Glomerular endothelial cell (primary cell): ENCODE measurements at regions not wholly inside any gene's neighbourhood (a gene's known extent, or its start where the extent isn't known, plus 50 kb on each side); places are given as distances from the start of the nearest gene placed in this dataset.

Experiments used
- DNase-seq: peaks from one replicate; pipeline ENCODE4 v3.0.0-alpha.2; 2011; ENCODE audit warnings: low read depth, low spot score; ENCODE audit errors: extremely low read depth

- DNase-seq: no peak
These were observed 94.4 kb upstream of the PRDM1 start for GRCh38 chr6:105991561-105992314.

DNA sequence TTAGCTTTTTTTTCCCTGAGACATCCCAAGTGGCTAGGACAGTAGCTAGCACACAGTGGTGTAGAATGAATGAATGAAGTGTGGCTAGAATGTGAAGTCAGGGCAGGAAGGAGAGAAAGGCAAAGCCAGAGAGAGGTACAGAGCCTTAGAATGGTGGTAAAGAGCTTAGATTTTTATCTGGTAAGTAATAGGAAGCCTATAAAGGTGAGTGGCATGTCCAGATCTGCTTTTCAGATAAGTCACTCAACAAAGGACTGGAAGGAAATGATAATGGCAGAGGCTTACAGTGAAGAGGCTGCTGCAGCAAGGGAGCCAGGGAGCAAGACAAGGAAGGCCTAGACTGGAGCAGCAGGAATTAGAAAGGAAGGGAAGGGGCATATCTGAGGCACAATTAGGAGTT is 96.0 kb upstream of the PRDM1 start:
- no peak for DNase-seq

- no peak for DNase-seq
These were observed 97.1 kb upstream of the PRDM1 start for GRCh38 chr6:105988812-105989577.

GRCh38 chr6:105988321-105988720 is 97.8 kb upstream of the PRDM1 start:
- no peak for DNase-seq

GRCh38 chr6:105987516-105987915 is 98.6 kb upstream of the PRDM1 start:
- no peak for DNase-seq

DNA sequence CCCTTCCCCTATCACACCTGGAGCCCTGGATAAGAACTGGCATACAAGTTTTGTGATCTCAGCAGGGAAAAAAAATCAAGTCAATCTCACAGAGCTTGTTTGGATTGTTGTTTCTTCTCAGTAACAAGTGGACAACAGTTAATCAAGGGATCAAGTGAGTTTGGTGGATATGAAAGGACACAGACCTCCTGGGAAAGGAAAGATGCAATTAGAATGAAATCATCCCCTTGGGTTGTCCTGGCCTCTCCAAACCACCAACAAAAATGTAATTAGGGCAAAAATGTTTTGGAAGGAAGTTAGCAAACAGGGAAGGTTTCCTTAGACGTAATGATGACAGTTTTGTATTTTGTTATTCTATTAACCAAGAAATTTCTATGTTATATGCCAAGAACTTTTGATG is 99.1 kb upstream of the PRDM1 start:
- no peak for DNase-seq

- DNase-seq: no peak
These were observed 100.1 kb upstream of the PRDM1 start for GRCh38 chr6:105985816-105986632.

DNA sequence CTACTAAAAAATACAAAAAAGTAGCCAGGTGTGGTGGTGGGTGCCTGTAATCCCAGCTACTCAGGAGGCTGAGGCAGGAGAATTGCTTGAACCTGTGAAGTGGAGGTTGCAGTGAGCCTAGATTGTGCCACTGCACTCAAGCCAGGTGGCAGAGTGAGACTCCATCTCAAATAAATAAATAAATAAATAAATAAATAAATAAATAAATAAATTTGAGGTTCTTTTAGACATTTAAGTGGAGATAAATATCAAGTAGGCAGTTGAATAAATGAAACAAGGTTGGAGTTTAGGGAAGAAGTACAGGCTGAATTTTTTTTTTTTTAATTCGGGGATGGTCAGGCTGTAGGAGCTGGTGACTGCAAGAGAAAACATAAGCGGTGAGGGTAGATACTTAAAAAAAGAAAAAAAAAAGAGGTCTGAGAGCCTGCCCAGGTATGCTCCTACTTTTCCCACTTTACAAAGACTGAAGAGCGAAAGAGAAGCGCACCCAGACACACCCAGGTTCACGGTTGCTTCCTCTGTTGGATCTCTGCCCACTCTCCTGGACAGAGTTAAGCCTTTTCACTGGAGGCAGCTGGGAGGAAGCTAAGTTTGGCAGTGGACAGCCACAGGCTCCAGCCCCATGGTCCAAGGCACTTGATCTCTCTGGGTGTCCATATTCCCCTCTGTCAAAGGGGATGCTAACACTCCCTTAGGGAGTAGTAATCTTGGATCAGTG is 100.9 kb upstream of the PRDM1 start:
- no peak for DNase-seq

DNA sequence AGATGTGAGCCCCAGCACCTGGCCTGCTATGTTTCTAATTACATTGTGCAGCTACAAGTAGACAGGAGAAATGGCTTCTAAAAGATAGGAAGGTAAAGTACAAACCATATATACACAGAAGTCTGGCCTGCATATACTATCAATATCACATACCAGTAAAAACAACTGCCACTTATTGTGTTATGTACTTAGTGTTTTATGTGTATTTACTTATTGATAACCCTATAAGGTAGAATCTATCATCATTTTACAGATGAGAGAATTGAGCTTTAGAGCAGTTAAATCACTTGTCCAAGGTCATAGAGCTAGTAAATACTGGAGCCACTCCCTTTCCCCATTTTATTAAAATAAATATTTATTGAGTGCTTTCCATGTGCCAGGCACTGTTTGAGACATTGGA is 102.4 kb upstream of the PRDM1 start:
- DNase-seq: no peak

- DNase-seq: no peak
These were observed 103.2 kb upstream of the PRDM1 start for GRCh38 chr6:105982761-105983540.

- DNase-seq: no peak
These were observed 104.2 kb upstream of the PRDM1 start for GRCh38 chr6:105981888-105982358.

DNA sequence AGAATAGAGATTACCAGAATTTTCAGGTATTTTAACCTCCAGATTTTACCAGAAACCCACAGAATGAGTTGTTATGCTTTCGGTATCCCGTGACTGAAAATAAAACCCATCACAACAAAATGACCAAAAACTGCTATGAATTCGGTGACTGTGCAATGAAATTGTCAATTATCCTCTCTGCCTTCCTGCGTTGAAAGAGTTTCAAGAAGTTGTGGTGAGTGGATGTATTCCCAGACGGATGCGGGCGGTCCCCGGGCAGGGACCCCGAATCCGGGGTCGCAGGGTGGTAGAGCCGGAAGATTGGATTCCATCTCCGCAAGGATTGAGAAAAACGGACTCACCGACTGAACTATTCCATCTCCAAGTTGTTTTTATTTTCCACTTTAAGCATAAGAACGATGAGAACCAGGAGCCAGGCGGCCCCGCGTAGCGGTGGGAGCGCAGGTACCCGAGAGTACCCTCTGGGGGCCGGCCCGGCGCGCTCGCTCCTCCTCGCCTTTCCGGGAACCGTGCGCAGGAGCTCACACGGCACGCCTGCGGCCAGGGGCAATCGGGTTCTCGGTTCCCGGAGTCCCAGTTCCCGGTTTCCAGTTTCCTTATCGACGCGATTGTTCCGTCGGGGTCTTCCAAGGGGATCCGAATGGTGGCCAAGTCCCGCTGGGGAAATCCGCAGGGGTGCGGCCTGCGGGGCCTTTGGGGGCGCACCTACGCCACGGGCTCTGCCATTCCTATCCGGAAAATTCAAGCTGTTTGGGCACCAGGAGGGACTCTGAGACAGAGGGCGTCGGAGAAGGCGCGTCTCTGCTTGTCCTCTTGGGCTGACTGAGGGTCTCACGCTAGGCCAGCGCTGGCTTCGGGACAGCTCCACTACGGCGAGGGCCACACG is 104.9 kb upstream of the PRDM1 start:
- no peak for DNase-seq

GRCh38 chr6:105978974-105979373 is 107.2 kb upstream of the PRDM1 start:
- no peak for DNase-seq

- DNase-seq: no peak
These were observed 108.1 kb upstream of the PRDM1 start for GRCh38 chr6:105977934-105978504.

DNA sequence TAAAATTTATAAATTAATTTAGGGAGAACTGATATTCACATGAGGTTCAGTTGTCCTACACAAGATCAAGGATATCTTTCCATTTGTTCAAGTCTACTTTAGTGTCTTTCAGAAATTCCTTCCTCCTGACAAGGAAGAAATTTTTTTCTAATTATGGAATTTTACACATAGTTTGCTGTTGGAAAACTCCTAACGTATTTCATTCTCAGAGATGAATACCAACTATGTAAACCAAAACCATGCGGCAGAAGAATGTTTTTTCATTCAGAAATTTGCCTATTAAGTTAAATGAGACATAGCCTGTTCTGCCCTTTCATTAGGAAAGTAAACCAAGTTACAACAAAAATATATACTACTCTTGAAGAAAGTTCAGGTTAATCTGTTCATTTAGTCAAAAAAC is 111.2 kb upstream of the PRDM1 start:
- DNase-seq: no peak

GRCh38 chr6:105972440-105972839 is 113.7 kb upstream of the PRDM1 start:
- DNase-seq: no peak

- DNase-seq: no peak
These were observed 117.4 kb upstream of the PRDM1 start for GRCh38 chr6:105968603-105969333.
